Stomach (tissue), 8 donors: ENCODE measurements at regions not wholly inside any gene's neighbourhood (a gene's known extent, or its start where the extent isn't known, plus 50 kb on each side); places are given as distances from the start of the nearest gene placed in this dataset.
A peak's percentile ranks its signal among the peaks of the same experiment; 100 is the strongest.

Experiments used
- DNase-seq, 2 donors: peaks; one replicate each; pipeline versions ENCODE4 v3.0.0 to v3.0.0-alpha.2; 2013 to 2019
- H3K27ac ChIP-seq, 5 donors: fragments of 200-600 bp in 4 of 5; sonication (generic) in 4 of 5; one replicate each; pipeline ENCODE4 v1.5.1; 2013 to 2019; ENCODE audit warnings: mild to moderate bottlenecking in 1 of 5, moderate library complexity in 1 of 5
- H3K27me3 ChIP-seq, 3 donors: fragments of 200-600 bp; sonication (generic); one replicate each; pipeline ENCODE4 v1.5.1; 2017 to 2019; ENCODE audit warnings: mixed run types in 1 of 3
- H3K36me3 ChIP-seq, 4 donors: fragments of 200-600 bp; sonication (generic); 1 replicate in 3 of 4; 2 replicates in 1 of 4; pipeline ENCODE4 v1.5.1; 2016 to 2019
- H3K4me1 ChIP-seq, 4 donors: fragments of 200-600 bp; sonication (generic); one replicate each; pipeline ENCODE4 v1.5.1; 2016 to 2019
- H3K4me3 ChIP-seq, 4 donors: fragments of 200-600 bp; sonication (generic) in 3 of 4; one replicate each; pipeline ENCODE4 v1.5.1; 2016 to 2019; ENCODE audit warnings: mild to moderate bottlenecking in 1 of 4
- H3K9me3 ChIP-seq, 4 donors: fragments of 200-600 bp; sonication (generic); one replicate each; pipeline ENCODE4 v1.5.1; 2016 to 2019
- CTCF ChIP-seq, 7 experiments: fragments of 450-650 bp in 4 of 7; fragments of 200-600 bp in 3 of 7; sonication (generic) in 3 of 7; IDR thresholded peaks; one replicate each; pipeline ENCODE4 v1.5.1; 2016 to 2019; ENCODE audit warnings: antibody characterized with exemption in 7 of 7, control low read depth in 2 of 7, mild to moderate bottlenecking in 1 of 7
- EP300 ChIP-seq: sonication (generic); formaldehyde crosslinking; IDR thresholded peaks from one replicate; pipeline ENCODE4 v1.6.1; 2017; ENCODE audit warnings: antibody characterized with exemption
- POLR2A ChIP-seq, 4 donors: fragments of 450-650 bp; IDR thresholded peaks; one replicate each; pipeline ENCODE4 v1.6.1; 2016; ENCODE audit warnings: antibody characterized with exemption in 4 of 4, control low read depth in 2 of 4, mild to moderate bottlenecking in 1 of 4, moderate library complexity in 1 of 4
- POLR2AphosphoS5 ChIP-seq, 3 donors: sonication (generic); formaldehyde crosslinking; IDR thresholded peaks; one replicate each; pipeline ENCODE4 v1.6.1; 2016; ENCODE audit warnings: antibody characterized with exemption in 3 of 3
- WGBS, 5 donors: extraction: QIAGEN DNeasy Blood & Tissue Kit in 3 of 5; methylation state at CpG; one replicate each; pipeline versions ENCODE4 v1.1.5 to v1.1.7; 2013 to 2018; 5-methylcytosine and 5-hydroxymethylcytosine counted together
- intact Hi-C: fragments of 100-400 bp; cut with DNase I; formaldehyde crosslinking; loops from one replicate; pipeline ENCODE4 v1.15.1; 2023; ENCODE audit warnings: low total_unique reads
- donor health status: healthy with polysubstance abuse.
- donor health status: Bipolar disorder and iron deficiency.
- donor health status: healthy.

DNA sequence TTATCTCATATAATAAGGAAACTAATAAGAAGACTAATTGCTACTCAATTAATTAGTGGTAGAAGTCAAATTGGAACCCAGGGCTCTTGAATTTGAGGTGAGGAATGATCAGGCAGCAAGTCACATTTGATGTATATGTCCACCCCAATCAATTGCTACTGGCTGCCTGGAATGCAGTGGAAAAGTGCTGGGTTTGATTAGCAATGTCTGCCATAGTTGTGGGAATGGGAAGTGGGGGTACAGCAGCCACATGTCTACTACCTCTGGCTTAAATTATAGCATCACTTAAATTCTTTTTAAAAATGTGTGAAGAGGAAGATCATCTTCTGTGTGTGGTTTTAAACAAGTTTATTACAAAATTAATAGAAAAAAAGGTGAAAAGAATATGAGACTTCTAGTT is 50.8 kb upstream of the NAV2 start:
- H3K27me3 ChIP-seq = no peaks in the 10 kb centered on the region
- H3K4me1 ChIP-seq = peaks cover 0 to 16% (median 5%) of the 10 kb centered on the region in 4 donors
- TF ChIP-seq CTCF (IDR thresholded peaks at IDR 0.05) (no peak), POLR2A (IDR thresholded peaks at IDR 0.05) (no peak), POLR2AphosphoS5 (IDR thresholded peaks at IDR 0.05) (no peak), EP300 (no peak)
- H3K4me3 ChIP-seq = no peak overlapping the region
- no peaks in the 10 kb centered on the region for H3K36me3 ChIP-seq
- no peak for DNase-seq
- no peaks in the 10 kb centered on the region for H3K9me3 ChIP-seq
- no peak overlapping the region for H3K27ac ChIP-seq
- intact Hi-C loops = no loop called here

DNA sequence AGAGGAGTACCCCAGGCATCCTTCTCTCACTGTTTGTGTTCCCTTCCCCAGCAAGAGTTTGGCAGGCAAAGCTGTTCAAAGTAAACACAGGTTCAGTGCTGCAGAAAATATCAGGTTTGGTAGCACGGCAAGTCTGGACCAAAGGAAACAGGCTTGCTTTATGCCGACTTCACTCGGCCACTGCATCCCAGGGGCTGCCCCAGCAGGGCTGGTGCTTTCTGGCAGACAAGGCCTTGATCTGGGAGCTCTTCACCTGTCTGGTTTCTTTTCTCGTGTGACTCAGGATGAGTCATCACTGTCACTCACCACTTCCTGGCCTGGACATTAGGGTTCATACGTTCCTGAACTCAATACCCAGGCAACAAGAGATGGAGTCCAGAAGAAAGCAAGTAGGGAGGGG is 52.6 kb upstream of the NAV2 start:
- no peaks in the 10 kb centered on the region for H3K36me3 ChIP-seq
- H3K4me3 ChIP-seq = no peak overlapping the region
- H3K27me3 ChIP-seq = no peaks in the 10 kb centered on the region
- intact Hi-C loops = no loop called here
- H3K9me3 ChIP-seq = no peaks in the 10 kb centered on the region
- DNase-seq = no peak
- 18 to 43% (median 25%) methylated on average over 5 of the region's 5 CpGs for WGBS, 5 donors
- H3K27ac ChIP-seq = peak overlapping the region in 3 of 5 donors; percentile 43 to 69 (median 48)
- H3K4me1 ChIP-seq = peaks cover 0 to 14% (median 5%) of the 10 kb centered on the region in 4 donors
- TF ChIP-seq POLR2AphosphoS5 (IDR thresholded peaks at IDR 0.05) (peak in 1 of 3 donors; percentile 39), EP300 (no peak), CTCF (IDR thresholded peaks at IDR 0.05) (no peak), POLR2A (IDR thresholded peaks at IDR 0.05) (no peak)

DNA sequence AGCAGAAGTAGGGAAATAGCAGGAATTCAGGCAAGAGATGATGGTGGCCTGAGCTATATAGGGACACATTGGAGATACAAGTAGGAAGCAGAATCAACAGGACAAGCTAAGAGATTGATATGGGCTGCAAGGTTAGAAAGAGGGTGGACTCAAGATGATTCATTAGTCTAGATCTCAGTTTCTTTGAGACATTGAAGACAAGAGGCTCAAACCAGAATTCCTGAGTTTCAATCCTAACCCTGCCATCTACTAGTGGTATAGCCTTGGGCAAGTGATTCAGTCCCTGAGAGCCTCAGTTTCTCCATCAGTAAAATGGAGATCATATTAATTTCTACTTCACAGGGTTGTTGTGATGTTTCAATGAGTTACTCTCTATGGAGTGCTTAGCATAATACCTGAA is 53.1 kb upstream of the NAV2 start:
- DNase-seq = no peak
- TF ChIP-seq CTCF (IDR thresholded peaks at IDR 0.05) (no peak), EP300 (no peak), POLR2A (IDR thresholded peaks at IDR 0.05) (no peak), POLR2AphosphoS5 (IDR thresholded peaks at IDR 0.05) (no peak)
- Histone ChIP-seq H3K27me3 (no peaks in the 10 kb centered on the region), H3K4me3 (no peak overlapping the region), H3K9me3 (no peaks in the 10 kb centered on the region), H3K36me3 (no peaks in the 10 kb centered on the region), H3K4me1 (peaks cover 0 to 10% (median 5%) of the 10 kb centered on the region in 4 donors), H3K27ac (no peak overlapping the region)
- intact Hi-C loops = no loop called here

DNA sequence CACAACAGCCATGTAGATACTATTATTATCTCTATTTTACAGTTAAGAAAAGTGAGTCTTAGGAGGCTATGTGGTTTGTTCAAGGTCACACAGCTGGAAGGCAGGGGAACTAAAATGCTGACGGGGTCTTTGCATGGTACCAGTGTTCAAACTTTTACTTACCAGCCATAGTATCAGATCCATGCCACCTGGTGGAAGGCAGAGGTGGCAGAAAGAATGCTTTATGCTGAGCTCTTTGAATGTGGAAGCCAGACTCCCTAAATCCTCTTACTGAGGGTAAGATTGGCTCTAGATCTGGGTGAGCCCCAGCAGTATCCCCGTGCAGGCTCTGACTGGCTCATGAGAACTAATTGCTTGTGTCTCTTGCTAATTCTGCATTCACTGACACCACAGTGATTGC is 54.3 kb upstream of the NAV2 start:
- Histone ChIP-seq H3K9me3 (no peaks in the 10 kb centered on the region), H3K27ac (no peak overlapping the region), H3K27me3 (no peaks in the 10 kb centered on the region), H3K36me3 (no peaks in the 10 kb centered on the region), H3K4me3 (no peak overlapping the region), H3K4me1 (peaks cover 0 to 10% (median 5%) of the 10 kb centered on the region in 4 donors)
- WGBS, 5 donors = 28 to 57% (median 32%) methylated on average over 2 of the region's 2 CpGs
- intact Hi-C loops = no loop called here
- no peak for DNase-seq
- TF ChIP-seq POLR2AphosphoS5 (IDR thresholded peaks at IDR 0.05) (no peak), EP300 (no peak), CTCF (IDR thresholded peaks at IDR 0.05) (peak in 1 of 7 experiments; percentile 8), POLR2A (IDR thresholded peaks at IDR 0.05) (no peak)
